Pancreas (tissue), 10 donors: ENCODE measurements at regions not wholly inside any gene's neighbourhood (a gene's known extent, or its start where the extent isn't known, plus 50 kb on each side); places are given as distances from the start of the nearest gene placed in this dataset.

Experiments used
- ATAC-seq, 4 donors: fragments of 200-7000 bp; cut with Tn5 transposase; one replicate each; pipeline versions ENCODE4 v1.8.0 to v1.9.1; 2020; ENCODE audit warnings: mild to moderate bottlenecking in 4 of 4, moderate library complexity in 4 of 4
- DNase-seq, 6 donors: peaks; one replicate each; pipeline ENCODE4 v3.0.0-alpha.2; 2020
- FAIRE-seq: peaks from 2 replicates; lab custom pipeline; 2012; peaks lifted over from hg19 to GRCh38; lab: Jason Lieb, UNC
- H3K27ac ChIP-seq, 4 donors: fragments of 200-600 bp; sonication (generic); 1 replicate in 3 of 4; 2 replicates in 1 of 4; pipeline versions ENCODE4 v1.5.0 to v1.8.0; 2020
- H3K27me3 ChIP-seq, 4 donors: fragments of 200-600 bp; one replicate each; pipeline ENCODE4 v1.8.0; 2021
- H3K36me3 ChIP-seq, 3 donors: fragments of 200-600 bp; sonication (generic) in 1 of 3; one replicate each; pipeline versions ENCODE4 v1.5.0 to v1.8.0; 2020 to 2021
- H3K4me1 ChIP-seq, 3 donors: fragments of 200-600 bp; one replicate each; pipeline ENCODE4 v1.8.0; 2021
- H3K4me3 ChIP-seq, 4 donors: fragments of 200-600 bp; sonication (generic) in 2 of 4; one replicate each; pipeline versions ENCODE4 v1.5.0 to v1.8.0; 2020 to 2021
- H3K9me3 ChIP-seq, 4 donors: fragments of 200-600 bp; one replicate each; pipeline ENCODE4 v1.8.0; 2021
- WGBS, 2 donors: extraction: QIAGEN DNeasy Blood & Tissue Kit; methylation state at CpG; one replicate each; pipeline ENCODE4 v1.1.7; 2013; 5-methylcytosine and 5-hydroxymethylcytosine counted together
- intact Hi-C, 3 donors: fragments of 100-400 bp; cut with DNase I; formaldehyde crosslinking; loops; one replicate each; pipeline versions ENCODE4 v1.11.1 to v1.14.2; 2022
- TF ChIP-seq, protein P1 (sequence below), 4 donors: fragments of 200-600 bp; sonication (generic) in 3 of 4; IDR thresholded peaks; one replicate each; pipeline versions ENCODE4 v1.5.0 to v1.8.0; 2021; ENCODE audit warnings: antibody characterized with exemption in 4 of 4
- donor health status: healthy with polysubstance abuse.
- donor health status: DM: no; HTN: no; CAD: no; lungs with moderate emphysema.
- donor health status: DM: no; HTN: no; CAD: no.
- donor health status: control.
- donor health status: control.
- donor health status: Bipolar disorder and iron deficiency.
- donor health status: DM: yes; HTN: yes; CAD: no.
- donor health status: DM: no; HTN: no; CAD: no.
- donor health status: DM: no; HTN: no; CAD: no.
- donor health status: DM: yes; HTN: yes; CAD: no.

DNA sequence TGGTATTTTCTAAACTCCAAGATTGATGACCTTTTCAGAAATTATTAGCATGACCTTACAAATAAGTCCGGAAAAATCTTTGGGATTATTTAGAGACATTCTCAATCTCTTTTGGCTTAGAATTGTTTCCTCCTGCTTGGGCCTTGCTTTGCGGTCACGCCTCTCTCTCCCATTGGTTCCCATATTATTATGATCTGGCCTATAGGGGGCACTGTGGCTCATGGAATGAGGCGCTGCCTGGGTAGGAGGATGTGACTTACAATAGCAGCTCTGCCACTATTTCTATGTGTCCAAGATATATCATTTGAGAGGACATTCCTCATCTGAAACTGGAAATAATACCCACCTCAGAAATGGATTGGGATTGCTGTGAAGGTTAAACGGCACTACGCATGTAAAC is 464.9 kb downstream of the MFSD1 start:
- Histone ChIP-seq H3K4me1 (no peaks in the 10 kb centered on the region), H3K27ac (no peak overlapping the region), H3K9me3 (no peaks in the 10 kb centered on the region), H3K27me3 (peaks cover 0 to 2% (median 0%) of the 10 kb centered on the region in 4 donors), H3K4me3 (no peak overlapping the region), H3K36me3 (no peaks in the 10 kb centered on the region)
- intact Hi-C loops = loop anchor here in 1 of 3 donors (10.0 kb wide), 1 partner anchor 352 kb away; no protein-coding TSS in a partner anchor
- 61 to 71% methylated on average over 6 of the region's 6 CpGs for WGBS, 2 donors
- TF ChIP-seq, protein P1, sequence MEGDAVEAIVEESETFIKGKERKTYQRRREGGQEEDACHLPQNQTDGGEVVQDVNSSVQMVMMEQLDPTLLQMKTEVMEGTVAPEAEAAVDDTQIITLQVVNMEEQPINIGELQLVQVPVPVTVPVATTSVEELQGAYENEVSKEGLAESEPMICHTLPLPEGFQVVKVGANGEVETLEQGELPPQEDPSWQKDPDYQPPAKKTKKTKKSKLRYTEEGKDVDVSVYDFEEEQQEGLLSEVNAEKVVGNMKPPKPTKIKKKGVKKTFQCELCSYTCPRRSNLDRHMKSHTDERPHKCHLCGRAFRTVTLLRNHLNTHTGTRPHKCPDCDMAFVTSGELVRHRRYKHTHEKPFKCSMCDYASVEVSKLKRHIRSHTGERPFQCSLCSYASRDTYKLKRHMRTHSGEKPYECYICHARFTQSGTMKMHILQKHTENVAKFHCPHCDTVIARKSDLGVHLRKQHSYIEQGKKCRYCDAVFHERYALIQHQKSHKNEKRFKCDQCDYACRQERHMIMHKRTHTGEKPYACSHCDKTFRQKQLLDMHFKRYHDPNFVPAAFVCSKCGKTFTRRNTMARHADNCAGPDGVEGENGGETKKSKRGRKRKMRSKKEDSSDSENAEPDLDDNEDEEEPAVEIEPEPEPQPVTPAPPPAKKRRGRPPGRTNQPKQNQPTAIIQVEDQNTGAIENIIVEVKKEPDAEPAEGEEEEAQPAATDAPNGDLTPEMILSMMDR (IDR thresholded peaks at IDR 0.05) = no peak
- DNase-seq (no peak), FAIRE-seq (no peak), ATAC-seq (no peak)

DNA sequence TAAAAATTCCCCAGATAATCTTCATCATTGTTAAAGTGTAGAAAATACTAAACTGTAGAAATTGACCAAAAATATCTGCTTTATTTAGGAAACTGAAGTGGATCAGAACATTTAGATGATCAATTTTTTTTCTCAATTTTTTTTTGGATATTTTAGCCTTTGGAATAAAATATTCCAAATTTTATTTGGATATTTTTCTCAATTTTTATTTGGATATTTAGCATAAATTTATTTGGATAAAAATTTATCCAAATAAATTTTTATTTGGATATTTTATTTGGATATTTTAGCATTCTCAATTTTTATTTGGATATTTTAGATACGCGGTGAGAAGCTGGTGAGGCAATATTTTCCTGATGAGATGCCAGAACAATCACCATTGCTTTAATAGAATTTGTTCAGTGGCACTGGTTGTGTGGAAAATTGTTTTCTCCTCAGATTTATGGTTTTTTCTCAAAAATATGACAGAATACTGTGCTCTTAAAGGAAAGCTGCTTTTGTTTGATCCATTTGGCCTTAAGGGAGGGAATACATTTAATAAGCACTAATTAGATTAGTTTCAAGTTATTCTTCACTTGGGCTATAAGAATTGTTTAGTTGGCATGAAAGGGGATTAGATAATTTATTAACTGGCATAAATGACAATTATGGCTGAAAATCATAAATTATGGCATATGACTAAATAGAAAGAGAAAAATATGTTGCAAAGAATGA is 470.1 kb downstream of the MFSD1 start:
- Histone ChIP-seq H3K27me3 (peaks cover 0 to 18% (median 2%) of the 10 kb centered on the region in 4 donors), H3K36me3 (no peaks in the 10 kb centered on the region), H3K4me1 (peaks cover 0 to 3% (median 0%) of the 10 kb centered on the region in 3 donors), H3K9me3 (no peaks in the 10 kb centered on the region), H3K4me3 (no peak overlapping the region), H3K27ac (no peak overlapping the region)
- DNase-seq (no peak), FAIRE-seq (no peak), ATAC-seq (no peak)
- intact Hi-C loops = no loop called here
- WGBS, 2 donors = 85 to 90% methylated on average over 2 of the region's 2 CpGs
- TF ChIP-seq, protein P1 (IDR thresholded peaks at IDR 0.05) = no peak

DNA sequence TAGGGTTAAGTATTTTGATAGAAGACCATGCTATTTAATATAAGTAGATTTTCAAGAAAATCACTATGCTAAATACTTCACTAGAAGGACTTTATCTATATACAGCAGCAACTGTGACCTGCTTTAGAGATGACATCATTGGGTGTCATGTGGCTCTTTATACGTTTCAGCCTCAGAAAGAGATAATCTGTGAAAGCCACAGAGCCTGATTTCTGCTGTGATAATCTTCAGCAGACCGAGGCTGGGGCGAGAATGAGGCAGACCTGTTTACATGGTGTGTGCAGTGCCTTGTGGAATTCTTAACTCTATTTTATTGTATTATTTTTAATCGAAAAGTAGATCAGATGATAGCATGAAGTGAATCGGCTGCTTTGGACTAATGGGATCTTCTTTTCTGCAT is 471.2 kb downstream of the MFSD1 start:
- H3K4me1 ChIP-seq = peaks cover 0 to 3% (median 0%) of the 10 kb centered on the region in 3 donors
- H3K36me3 ChIP-seq = no peaks in the 10 kb centered on the region
- no peaks in the 10 kb centered on the region for H3K9me3 ChIP-seq
- H3K27ac ChIP-seq = no peak overlapping the region
- no peak for FAIRE-seq
- no peak overlapping the region for H3K4me3 ChIP-seq
- intact Hi-C loops = no loop called here
- TF ChIP-seq, protein P1 (IDR thresholded peaks at IDR 0.05) = no peak
- 45 to 51% methylated on average over 5 of the region's 5 CpGs for WGBS, 2 donors
- ATAC-seq = no peak
- no peak for DNase-seq
- peaks cover 0 to 18% (median 2%) of the 10 kb centered on the region in 4 donors for H3K27me3 ChIP-seq

DNA sequence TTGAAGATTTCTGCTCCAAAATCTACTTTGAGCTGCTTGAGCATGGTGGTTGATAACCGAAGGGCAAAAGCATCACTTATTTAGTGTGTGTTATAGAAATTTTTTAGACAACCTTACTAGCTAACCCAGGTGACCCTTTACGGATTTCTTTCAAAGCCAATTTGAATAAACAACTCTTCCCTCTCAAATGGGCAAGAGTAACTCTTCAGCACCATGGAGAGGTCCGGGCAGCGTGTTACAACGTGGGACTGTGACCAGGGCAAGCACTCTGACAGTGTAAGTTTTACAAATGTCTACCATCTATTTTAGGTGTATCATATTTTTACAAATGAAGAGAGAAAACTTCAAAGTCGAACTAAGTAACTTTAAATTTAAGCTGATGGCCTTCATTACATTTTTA is 471.8 kb downstream of the MFSD1 start:
- Histone ChIP-seq H3K27ac (no peak overlapping the region), H3K4me1 (peaks cover 0 to 3% (median 0%) of the 10 kb centered on the region in 3 donors), H3K9me3 (no peaks in the 10 kb centered on the region), H3K27me3 (peaks cover 0 to 18% (median 2%) of the 10 kb centered on the region in 4 donors), H3K4me3 (no peak overlapping the region), H3K36me3 (no peaks in the 10 kb centered on the region)
- 4 to 6% methylated on average over 6 of the region's 6 CpGs for WGBS, 2 donors
- DNase-seq = peak in 4 of 6 donors; percentile 20 to 49 (median 27)
- ATAC-seq = peak in 2 of 4 donors; percentile 66 to 81
- intact Hi-C loops = no loop called here
- TF ChIP-seq, protein P1 (IDR thresholded peaks at IDR 0.05) = no peak
- FAIRE-seq = no peak

DNA sequence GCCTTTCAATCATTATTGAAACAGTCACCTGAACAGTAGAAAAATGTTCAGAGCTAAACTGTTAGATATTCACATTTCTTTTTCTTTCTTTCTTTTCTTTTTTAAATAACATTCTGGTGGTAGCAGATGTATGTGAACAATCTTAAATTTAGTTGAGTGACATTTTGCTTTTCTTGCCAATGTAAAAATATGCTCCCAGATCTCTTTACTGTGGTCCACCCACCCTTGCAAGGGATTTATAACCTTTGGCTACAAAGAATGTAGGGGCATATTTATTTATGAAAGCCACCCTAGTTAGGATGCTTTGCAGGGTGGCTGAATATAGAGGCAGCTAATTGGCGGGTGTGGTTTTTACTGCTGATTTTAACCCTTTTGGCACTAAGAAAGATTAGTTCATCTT is 473.9 kb downstream of the MFSD1 start:
- WGBS, 2 donors = 26 to 28% methylated on average over 1 of the region's 1 CpG
- H3K9me3 ChIP-seq = no peaks in the 10 kb centered on the region
- intact Hi-C loops = no loop called here
- ATAC-seq (no peak), FAIRE-seq (no peak), DNase-seq (no peak)
- no peak overlapping the region for H3K4me3 ChIP-seq
- peaks cover 0 to 3% (median 0%) of the 10 kb centered on the region in 3 donors for H3K4me1 ChIP-seq
- peaks cover 0 to 18% (median 2%) of the 10 kb centered on the region in 4 donors for H3K27me3 ChIP-seq
- H3K27ac ChIP-seq = no peak overlapping the region
- H3K36me3 ChIP-seq = no peaks in the 10 kb centered on the region
- TF ChIP-seq, protein P1 (IDR thresholded peaks at IDR 0.05) = no peak
